PC-9 (cell line): ENCODE measurements at regions not wholly inside any gene's neighbourhood (a gene's known extent, or its start where the extent isn't known, plus 50 kb on each side); places are given as distances from the start of the nearest gene placed in this dataset.
A peak's percentile ranks its signal among the peaks of the same experiment; 100 is the strongest.

ENCODE experiments used
- BruUV-seq: library from RNA; stranded (reverse); fragments of 400-500 nt; replicated peaks from 2 replicates; lab custom pipeline; 2021; lab: Mats Ljungman, UMichigan
- CTCF ChIA-PET: fragments of 300-600 bp; sonication (Branson Sonifier 250); formaldehyde crosslinking; loops from one replicate; lab custom pipeline; 2022; ENCODE audit warnings: antibody characterized with exemption; lab: Charles Lee
- POLR2A ChIA-PET: fragments of 300-600 bp; sonication (Branson Sonifier 250); formaldehyde crosslinking; loops from one replicate; lab custom pipeline; 2022; ENCODE audit warnings: antibody characterized with exemption; ENCODE audit not compliant: unreplicated experiment; lab: Charles Lee
- DNase-seq, 2 experiments: peaks; one replicate each; pipeline versions ENCODE4 v3.0.0 to v3.0.0-alpha.2; 2015 to 2022; ENCODE audit warnings: mixed read lengths in 1 of 2
- H2AFZ ChIP-seq: fragments of 200-600 bp; sonication (generic); 2 replicates; pipeline ENCODE4 v1.8.1; 2017; ENCODE audit warnings: antibody characterized with exemption
- H3F3A ChIP-seq: fragments of 200-600 bp; sonication (generic); 2 replicates; pipeline ENCODE4 v1.8.1; 2017; ENCODE audit warnings: antibody characterized with exemption, mild to moderate bottlenecking, low read depth; ENCODE audit not compliant: insufficient read depth
- H3K27ac ChIP-seq: fragments of 200-600 bp; sonication (generic); 2 replicates; pipeline ENCODE4 v1.6.1; 2016; ENCODE audit warnings: mixed run types
- H3K27me3 ChIP-seq: fragments of 200-600 bp; sonication (generic); 2 replicates; pipeline ENCODE4 v1.6.1; 2016; ENCODE audit warnings: low read depth, mixed run types; ENCODE audit not compliant: insufficient read depth
- H3K36me3 ChIP-seq: fragments of 200-600 bp; sonication (generic); 2 replicates; pipeline ENCODE4 v1.6.1; 2016; ENCODE audit warnings: low read depth, mixed run types
- H3K4me1 ChIP-seq: fragments of 200-600 bp; sonication (generic); replicated peaks from 2 replicates; pipeline ENCODE4 v1.6.1; 2016; ENCODE audit warnings: mixed run types; ENCODE audit not compliant: insufficient read depth
- H3K4me2 ChIP-seq: fragments of 200-600 bp; sonication (generic); 2 replicates; pipeline ENCODE4 v1.6.1; 2017; ENCODE audit warnings: mixed run types
- H3K4me3 ChIP-seq: fragments of 200-600 bp; sonication (generic); 2 replicates; pipeline ENCODE4 v1.6.1; 2016; ENCODE audit warnings: mixed run types
- H3K79me2 ChIP-seq: fragments of 200-600 bp; sonication (generic); 2 replicates; pipeline ENCODE4 v1.6.1; 2017; ENCODE audit warnings: low read depth, mixed run types
- H3K9me2 ChIP-seq: fragments of 200-600 bp; sonication (generic); 2 replicates; pipeline ENCODE4 v1.8.1; 2017; ENCODE audit warnings: mild to moderate bottlenecking; ENCODE audit not compliant: insufficient read depth
- H3K9me3 ChIP-seq: fragments of 200-600 bp; sonication (generic); 2 replicates; pipeline ENCODE4 v1.8.1; 2016; ENCODE audit warnings: low read depth; ENCODE audit not compliant: insufficient read depth
- H4K20me1 ChIP-seq: fragments of 200-600 bp; sonication (generic); 2 replicates; pipeline ENCODE4 v1.8.1; 2017; ENCODE audit not compliant: insufficient read depth
- EZH2 ChIP-seq: fragments of 200-600 bp; sonication (generic); IDR thresholded peaks from 2 replicates; pipeline ENCODE4 v1.8.0; 2017; ENCODE audit warnings: antibody characterized with exemption, low read depth
- intact Hi-C: fragments of 100-400 bp; cut with micrococcal nuclease; formaldehyde crosslinking; loops from one replicate; pipeline ENCODE4 v1.10.0; 2022; ENCODE audit not compliant: unreplicated experiment
- TF ChIP-seq, protein P1 (sequence below): fragments of 200-600 bp; sonication (generic); conservative IDR thresholded peaks from 2 replicates; pipeline ENCODE4 v1.6.1; 2017; ENCODE audit warnings: mixed run types, antibody characterized with exemption, mild to moderate bottlenecking, moderate library complexity

DNA sequence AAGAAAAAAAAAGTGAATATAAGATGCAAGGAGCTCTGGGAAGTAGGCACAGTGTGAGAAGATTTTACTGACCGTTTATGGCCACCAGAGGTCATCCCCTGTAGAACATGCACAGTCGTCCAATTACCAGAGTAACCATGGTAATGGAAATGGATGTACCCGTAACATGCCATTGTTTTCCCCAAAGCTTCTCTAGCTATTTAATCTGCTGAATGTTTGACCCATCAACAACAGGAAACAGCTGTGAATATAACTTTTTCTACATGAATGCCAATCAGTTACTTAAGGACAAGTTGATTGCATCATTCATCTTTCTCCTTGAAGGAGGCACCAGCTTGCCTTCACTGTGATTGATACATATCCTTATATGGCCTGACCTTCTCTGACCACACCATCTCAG lies 1967.0 kb upstream of the CDH9 start:
- Histone ChIP-seq H3K4me3 (no peak overlapping the region), H3F3A (no peaks in the 10 kb centered on the region), H3K9me3 (no peaks in the 10 kb centered on the region), H3K79me2 (no peaks in the 10 kb centered on the region), H3K27me3 (no peaks in the 10 kb centered on the region), H3K4me1 (no peaks in the 10 kb centered on the region), H3K27ac (no peak overlapping the region), H3K4me2 (no peak overlapping the region), H2AFZ (no peak overlapping the region), H3K9me2 (no peaks in the 10 kb centered on the region), H4K20me1 (no peaks in the 10 kb centered on the region), H3K36me3 (no peaks in the 10 kb centered on the region)
- POLR2A ChIA-PET: no interaction called here
- intact Hi-C loops: loop anchor here (5.0 kb wide), 1 partner anchor 212 kb away; no protein-coding TSS in a partner anchor
- TF ChIP-seq, protein P1, sequence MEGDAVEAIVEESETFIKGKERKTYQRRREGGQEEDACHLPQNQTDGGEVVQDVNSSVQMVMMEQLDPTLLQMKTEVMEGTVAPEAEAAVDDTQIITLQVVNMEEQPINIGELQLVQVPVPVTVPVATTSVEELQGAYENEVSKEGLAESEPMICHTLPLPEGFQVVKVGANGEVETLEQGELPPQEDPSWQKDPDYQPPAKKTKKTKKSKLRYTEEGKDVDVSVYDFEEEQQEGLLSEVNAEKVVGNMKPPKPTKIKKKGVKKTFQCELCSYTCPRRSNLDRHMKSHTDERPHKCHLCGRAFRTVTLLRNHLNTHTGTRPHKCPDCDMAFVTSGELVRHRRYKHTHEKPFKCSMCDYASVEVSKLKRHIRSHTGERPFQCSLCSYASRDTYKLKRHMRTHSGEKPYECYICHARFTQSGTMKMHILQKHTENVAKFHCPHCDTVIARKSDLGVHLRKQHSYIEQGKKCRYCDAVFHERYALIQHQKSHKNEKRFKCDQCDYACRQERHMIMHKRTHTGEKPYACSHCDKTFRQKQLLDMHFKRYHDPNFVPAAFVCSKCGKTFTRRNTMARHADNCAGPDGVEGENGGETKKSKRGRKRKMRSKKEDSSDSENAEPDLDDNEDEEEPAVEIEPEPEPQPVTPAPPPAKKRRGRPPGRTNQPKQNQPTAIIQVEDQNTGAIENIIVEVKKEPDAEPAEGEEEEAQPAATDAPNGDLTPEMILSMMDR: peak; percentile 53
- TF ChIP-seq EZH2: no peak
- BruUV-seq: no TSS peak
- no peak for DNase-seq
- CTCF ChIA-PET: no interaction called here

DNA sequence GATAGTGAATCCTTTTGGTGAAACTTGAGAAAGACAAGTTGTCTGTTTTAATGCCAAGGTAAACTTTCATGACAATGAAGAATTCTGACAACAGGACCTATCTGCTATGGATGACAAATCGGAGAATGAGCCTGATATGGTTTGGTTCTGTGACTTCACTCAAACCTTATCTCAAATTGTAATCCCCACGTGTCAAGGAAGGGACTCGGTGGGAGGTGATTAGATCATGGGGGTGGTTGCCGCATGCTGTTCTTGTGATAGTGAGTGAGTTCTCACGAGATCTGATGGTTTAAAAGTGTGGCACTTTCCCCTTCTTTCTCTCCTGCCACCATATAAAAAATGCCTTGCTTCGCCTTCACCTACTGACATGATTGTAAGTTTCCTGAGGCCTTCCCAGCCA lies 1964.1 kb upstream of the CDH9 start:
- H3K4me2 ChIP-seq: no peak overlapping the region
- CTCF ChIA-PET: no interaction called here
- no peak for DNase-seq

DNA sequence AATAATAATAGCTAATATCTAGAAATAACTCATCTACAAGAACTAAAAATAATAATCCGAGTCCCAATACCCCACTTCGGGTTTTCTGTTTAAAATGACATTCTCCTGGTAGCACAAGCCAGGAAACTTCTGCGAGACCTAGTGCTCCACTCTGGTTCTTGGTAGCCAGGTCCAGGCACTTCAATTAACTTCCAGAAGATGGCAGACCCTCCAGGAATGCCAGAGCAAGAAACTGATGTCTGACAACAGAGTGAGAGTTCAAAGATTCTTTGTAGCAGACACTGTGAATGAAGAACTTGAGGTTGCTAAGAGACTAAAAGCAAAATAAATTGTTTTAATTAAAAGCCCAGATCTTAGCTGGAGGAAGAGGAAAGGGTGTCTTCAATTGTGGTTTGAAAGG lies 1963.3 kb upstream of the CDH9 start:
- TF ChIP-seq, protein P1: no peak
- TF ChIP-seq EZH2: no peak

More for the DNA sequence above, 1964.1 kb upstream of the CDH9 start:
- intact Hi-C loops: no loop called here
- H4K20me1 ChIP-seq: no peaks in the 10 kb centered on the region
- H3K79me2 ChIP-seq: no peaks in the 10 kb centered on the region
- H3K4me3 ChIP-seq: no peak overlapping the region
- no TSS peak for BruUV-seq
- TF ChIP-seq EZH2: no peak
- TF ChIP-seq, protein P1: no peak
- H3K36me3 ChIP-seq: no peaks in the 10 kb centered on the region
- H3F3A ChIP-seq: no peaks in the 10 kb centered on the region
- POLR2A ChIA-PET: no interaction called here
- no peaks in the 10 kb centered on the region for H3K4me1 ChIP-seq
- no peaks in the 10 kb centered on the region for H3K9me2 ChIP-seq
- H3K27me3 ChIP-seq: no peaks in the 10 kb centered on the region
- H2AFZ ChIP-seq: no peak overlapping the region
- H3K27ac ChIP-seq: no peak overlapping the region
- no peaks in the 10 kb centered on the region for H3K9me3 ChIP-seq

More for the DNA sequence above, 1963.3 kb upstream of the CDH9 start:
- BruUV-seq: no TSS peak
- Histone ChIP-seq H3K4me1 (no peaks in the 10 kb centered on the region), H3K4me3 (no peak overlapping the region), H3K79me2 (no peaks in the 10 kb centered on the region), H3K9me2 (no peaks in the 10 kb centered on the region), H3K27ac (no peak overlapping the region), H3K27me3 (no peaks in the 10 kb centered on the region), H4K20me1 (no peaks in the 10 kb centered on the region), H3K36me3 (no peaks in the 10 kb centered on the region), H2AFZ (no peak overlapping the region), H3F3A (no peaks in the 10 kb centered on the region), H3K4me2 (no peak overlapping the region), H3K9me3 (no peaks in the 10 kb centered on the region)
- ChIA-PET CTCF (no interaction called here), POLR2A (no interaction called here)
- intact Hi-C loops: no loop called here
- no peak for DNase-seq
